ENCODE measurements at regions not wholly inside any gene's neighbourhood (a gene's known extent, or its start where the extent isn't known, plus 50 kb on each side); places are given as distances from the start of the nearest gene placed in this dataset.

- DNase-seq: no peak
- WGBS (ENCODE audit: insufficient coverage): 87% methylated on average over 1 of the region's 7 CpGs
- no peaks in the 10 kb centered on the region for H3K27me3 ChIP-seq (ENCODE audit: control insufficient read depth, insufficient read depth, low read length)
- H3K4me3 ChIP-seq (ENCODE audit: low read length): no peak overlapping the region
- H3K36me3 ChIP-seq (ENCODE audit: control insufficient read depth, insufficient read depth, low read length): no peaks in the 10 kb centered on the region
- H3K4me1 ChIP-seq (ENCODE audit: control insufficient read depth, insufficient read depth, low read length): no peaks in the 10 kb centered on the region
- no peak overlapping the region for H3K27ac ChIP-seq (ENCODE audit: low read length)
- no peaks in the 10 kb centered on the region for H3K9me3 ChIP-seq (replicated peaks; ENCODE audit: control insufficient read depth, low read depth, low read length)
These were observed 116.3 kb upstream of the HNRNPU start for GRCh38 chr1:244980605-244981004.

- no peak overlapping the region for H3K27ac ChIP-seq (ENCODE audit: low read length)
- 100% methylated on average over 1 of the region's 8 CpGs for WGBS (ENCODE audit: insufficient coverage)
These were observed 110.2 kb upstream of the HNRNPU start for GRCh38 chr1:244974550-244974949.

GRCh38 chr1:244974106-244974505 lies 109.8 kb upstream of the HNRNPU start:
- peak; percentile 82 for DNase-seq
- WGBS (ENCODE audit: insufficient coverage): no CpG with 5 or more reads among the region's 2 CpGs
- H3K4me1 ChIP-seq (ENCODE audit: control insufficient read depth, insufficient read depth, low read length): peaks cover 3% of the 10 kb centered on the region
- H3K27me3 ChIP-seq (ENCODE audit: control insufficient read depth, insufficient read depth, low read length): no peaks in the 10 kb centered on the region
- peak overlapping the region; percentile 47 for H3K27ac ChIP-seq (ENCODE audit: low read length)
- no peak overlapping the region for H3K4me3 ChIP-seq (ENCODE audit: low read length)
- no peaks in the 10 kb centered on the region for H3K36me3 ChIP-seq (ENCODE audit: control insufficient read depth, insufficient read depth, low read length)
- H3K9me3 ChIP-seq (replicated peaks; ENCODE audit: control insufficient read depth, low read depth, low read length): no peaks in the 10 kb centered on the region

More at GRCh38 chr1:244974550-244974949, 110.2 kb upstream of the HNRNPU start:
- no peak overlapping the region for H3K4me3 ChIP-seq (ENCODE audit: low read length)
- H3K27me3 ChIP-seq (ENCODE audit: control insufficient read depth, insufficient read depth, low read length): no peaks in the 10 kb centered on the region
- no peak for DNase-seq
- H3K36me3 ChIP-seq (ENCODE audit: control insufficient read depth, insufficient read depth, low read length): no peaks in the 10 kb centered on the region
- H3K4me1 ChIP-seq (ENCODE audit: control insufficient read depth, insufficient read depth, low read length): peaks cover 3% of the 10 kb centered on the region
- H3K9me3 ChIP-seq (replicated peaks; ENCODE audit: control insufficient read depth, low read depth, low read length): no peaks in the 10 kb centered on the region

GRCh38 chr1:244971552-244972216 lies 107.3 kb upstream of the HNRNPU start:
- H3K27me3 ChIP-seq (ENCODE audit: control insufficient read depth, insufficient read depth, low read length): no peaks in the 10 kb centered on the region

GRCh38 chr1:244970744-244971551 lies 106.6 kb upstream of the HNRNPU start:
- Histone ChIP-seq H3K36me3 (ENCODE audit: control insufficient read depth, insufficient read depth, low read length) (no peaks in the 10 kb centered on the region), H3K27me3 (ENCODE audit: control insufficient read depth, insufficient read depth, low read length) (no peaks in the 10 kb centered on the region), H3K4me3 (ENCODE audit: low read length) (peak overlapping the region; percentile 60), H3K9me3 (replicated peaks; ENCODE audit: control insufficient read depth, low read depth, low read length) (no peaks in the 10 kb centered on the region), H3K4me1 (ENCODE audit: control insufficient read depth, insufficient read depth, low read length) (peaks cover 8% of the 10 kb centered on the region), H3K27ac (ENCODE audit: low read length) (peak overlapping the region; percentile 98)
- peak; percentile 99 for DNase-seq
- WGBS (ENCODE audit: insufficient coverage): under 1% methylated on average over 49 of the region's 67 CpGs

More at GRCh38 chr1:244971552-244972216, 107.3 kb upstream of the HNRNPU start:
- Histone ChIP-seq H3K27ac (ENCODE audit: low read length) (peak overlapping the region; percentile 98), H3K9me3 (replicated peaks; ENCODE audit: control insufficient read depth, low read depth, low read length) (no peaks in the 10 kb centered on the region), H3K4me3 (ENCODE audit: low read length) (peak overlapping the region; percentile 60), H3K4me1 (ENCODE audit: control insufficient read depth, insufficient read depth, low read length) (peaks cover 8% of the 10 kb centered on the region), H3K36me3 (ENCODE audit: control insufficient read depth, insufficient read depth, low read length) (no peaks in the 10 kb centered on the region)
- WGBS (ENCODE audit: insufficient coverage): no CpG with 5 or more reads among the region's 11 CpGs
- DNase-seq: no peak

- no peaks in the 10 kb centered on the region for H3K9me3 ChIP-seq (replicated peaks; ENCODE audit: control insufficient read depth, low read depth, low read length)
- no peaks in the 10 kb centered on the region for H3K36me3 ChIP-seq (ENCODE audit: control insufficient read depth, insufficient read depth, low read length)
- 0% methylated on average over 6 of the region's 55 CpGs for WGBS (ENCODE audit: insufficient coverage)
- H3K4me1 ChIP-seq (ENCODE audit: control insufficient read depth, insufficient read depth, low read length): peaks cover 11% of the 10 kb centered on the region
- DNase-seq: no peak
- H3K27me3 ChIP-seq (ENCODE audit: control insufficient read depth, insufficient read depth, low read length): no peaks in the 10 kb centered on the region
- peak overlapping the region; percentile 61 for H3K4me3 ChIP-seq (ENCODE audit: low read length)
- H3K27ac ChIP-seq (ENCODE audit: low read length): peak overlapping the region; percentile 98
These were observed 105.9 kb upstream of the HNRNPU start for GRCh38 chr1:244970236-244970743.

GRCh38 chr1:244969355-244970235 lies 105.3 kb upstream of the HNRNPU start:
- peak; percentile 98 for DNase-seq
- peaks cover 13% of the 10 kb centered on the region for H3K4me1 ChIP-seq (ENCODE audit: control insufficient read depth, insufficient read depth, low read length)
- under 1% methylated on average over 49 of the region's 54 CpGs for WGBS (ENCODE audit: insufficient coverage)

GRCh38 chr1:244968881-244969280 lies 104.5 kb upstream of the HNRNPU start:
- H3K4me1 ChIP-seq (ENCODE audit: control insufficient read depth, insufficient read depth, low read length): peaks cover 20% of the 10 kb centered on the region

More at GRCh38 chr1:244969355-244970235, 105.3 kb upstream of the HNRNPU start:
- Histone ChIP-seq H3K4me3 (ENCODE audit: low read length) (peak overlapping the region; percentile 61), H3K36me3 (ENCODE audit: control insufficient read depth, insufficient read depth, low read length) (no peaks in the 10 kb centered on the region), H3K9me3 (replicated peaks; ENCODE audit: control insufficient read depth, low read depth, low read length) (no peaks in the 10 kb centered on the region), H3K27ac (ENCODE audit: low read length) (peak overlapping the region; percentile 97), H3K27me3 (ENCODE audit: control insufficient read depth, insufficient read depth, low read length) (no peaks in the 10 kb centered on the region)

GRCh38 chr1:244968471-244968871 lies 104.1 kb upstream of the HNRNPU start:
- no CpG with 5 or more reads among the region's 12 CpGs for WGBS (ENCODE audit: insufficient coverage)
- Histone ChIP-seq H3K36me3 (ENCODE audit: control insufficient read depth, insufficient read depth, low read length) (no peaks in the 10 kb centered on the region), H3K4me1 (ENCODE audit: control insufficient read depth, insufficient read depth, low read length) (peaks cover 21% of the 10 kb centered on the region), H3K4me3 (ENCODE audit: low read length) (no peak overlapping the region), H3K9me3 (replicated peaks; ENCODE audit: control insufficient read depth, low read depth, low read length) (no peaks in the 10 kb centered on the region), H3K27me3 (ENCODE audit: control insufficient read depth, insufficient read depth, low read length) (no peaks in the 10 kb centered on the region), H3K27ac (ENCODE audit: low read length) (peak overlapping the region; percentile 97)
- DNase-seq: peak; percentile 46

More at GRCh38 chr1:244968881-244969280, 104.5 kb upstream of the HNRNPU start:
- no CpG with 5 or more reads among the region's 4 CpGs for WGBS (ENCODE audit: insufficient coverage)
- peak overlapping the region; percentile 97 for H3K27ac ChIP-seq (ENCODE audit: low read length)
- no peak for DNase-seq
- no peaks in the 10 kb centered on the region for H3K36me3 ChIP-seq (ENCODE audit: control insufficient read depth, insufficient read depth, low read length)
- peak overlapping the region; percentile 61 for H3K4me3 ChIP-seq (ENCODE audit: low read length)
- H3K9me3 ChIP-seq (replicated peaks; ENCODE audit: control insufficient read depth, low read depth, low read length): no peaks in the 10 kb centered on the region
- H3K27me3 ChIP-seq (ENCODE audit: control insufficient read depth, insufficient read depth, low read length): no peaks in the 10 kb centered on the region

All from muscle of leg (tissue), 3 donors.